Activated CD8-positive, alpha-beta T cell treated with anti-CD3 and anti-CD28 coated beads for 36 hours (primary cell): ENCODE measurements at regions not wholly inside any gene's neighbourhood (a gene's known extent, or its start where the extent isn't known, plus 50 kb on each side); places are given as distances from the start of the nearest gene placed in this dataset.

Source experiments
- ATAC-seq: fragments of 200-7000 bp; cut with Tn5 transposase; one replicate; pipeline ENCODE4 v1.10.0; 2021; ENCODE audit warnings: mild to moderate bottlenecking, moderate library complexity
- CTCF ChIA-PET: fragments of 350-600 bp; sonication (Branson Sonifier 250); formaldehyde crosslinking; loops from one replicate; lab custom pipeline; 2021; ENCODE audit warnings: antibody characterized with exemption; lab: Charles Lee
- POLR2A ChIA-PET: fragments of 350-600 bp; sonication (Branson Sonifier 250); formaldehyde crosslinking; loops from one replicate; lab custom pipeline; 2021; ENCODE audit warnings: antibody characterized with exemption; lab: Charles Lee
- DNase-seq: peaks from one replicate; pipeline ENCODE4 v3.0.0-alpha.2; 2020
- H3K27ac Mint-ChIP-seq: one replicate; pipeline ENCODE4 v1.8.0; 2021; ENCODE audit warnings: mild to moderate bottlenecking, mixed read lengths
- H3K27me3 Mint-ChIP-seq: one replicate; pipeline ENCODE4 v1.8.0; 2021; ENCODE audit warnings: mixed read lengths
- H3K36me3 Mint-ChIP-seq: one replicate; pipeline ENCODE4 v1.8.0; 2021; ENCODE audit warnings: low read depth, mixed read lengths
- H3K4me1 Mint-ChIP-seq: one replicate; pipeline ENCODE4 v1.8.0; 2021; ENCODE audit warnings: low read depth, mixed read lengths
- H3K4me3 Mint-ChIP-seq: one replicate; pipeline ENCODE4 v1.8.0; 2021; ENCODE audit warnings: mild to moderate bottlenecking, moderate library complexity, mixed read lengths
- H3K9me3 Mint-ChIP-seq: one replicate; pipeline ENCODE4 v1.8.0; 2021; ENCODE audit warnings: mixed read lengths
- intact Hi-C: fragments of 100-400 bp; cut with micrococcal nuclease; formaldehyde crosslinking; loops from one replicate; pipeline ENCODE4 v1.10.0; 2022
- TF ChIP-seq, protein P1 (sequence below): fragments of 200-600 bp; IDR thresholded peaks from one replicate; pipeline ENCODE4 v1.8.0; 2022; ENCODE audit warnings: antibody characterized with exemption, mild to moderate bottlenecking

DNA sequence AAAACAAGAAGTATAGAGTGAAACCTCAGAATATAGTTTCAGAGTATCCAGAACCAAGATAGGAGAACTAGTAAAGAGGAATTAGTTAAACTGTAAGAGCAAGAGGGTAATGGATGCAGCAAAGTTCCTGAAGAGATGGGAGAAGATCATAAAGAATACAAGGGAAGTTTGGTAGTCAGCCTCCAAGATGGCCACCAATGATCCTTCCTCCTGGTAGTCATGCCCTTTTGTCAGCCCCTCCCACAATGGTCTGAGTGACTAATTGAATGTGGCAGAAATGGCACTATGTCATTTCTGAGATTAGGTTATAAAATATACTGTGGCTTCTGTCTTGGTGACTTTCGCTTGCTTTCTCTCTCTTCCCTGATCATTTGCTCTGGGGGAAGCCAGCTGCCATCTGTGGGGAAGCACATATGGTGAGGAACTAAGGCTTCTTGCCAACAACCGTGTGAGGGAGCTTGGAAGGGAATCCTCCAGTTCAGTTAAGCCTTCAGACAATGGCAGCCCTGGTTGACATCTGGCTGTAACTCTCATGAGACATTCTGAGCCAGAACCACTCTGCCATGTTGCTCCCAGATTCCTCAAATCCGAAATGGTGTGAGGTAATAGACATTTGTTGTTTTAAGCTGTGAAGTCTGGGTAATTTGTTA lies 55.3 kb upstream of the AMN1 start:
- Mint-ChIP-seq H3K9me3 (peaks cover 8% of the 10 kb centered on the region), H3K4me1 (peaks cover 8% of the 10 kb centered on the region), H3K27ac (no peak overlapping the region), H3K27me3 (no peaks in the 10 kb centered on the region), H3K36me3 (no peaks in the 10 kb centered on the region), H3K4me3 (no peak overlapping the region)
- ChIA-PET POLR2A (no interaction called here), CTCF (interaction anchor here (0.6 kb wide), 1 partner anchor 102 kb away, joined by 4 read pairs; no protein-coding TSS in a partner anchor)
- DNase-seq (peak; percentile 32), ATAC-seq (peak; percentile 56)
- TF ChIP-seq, protein P1, sequence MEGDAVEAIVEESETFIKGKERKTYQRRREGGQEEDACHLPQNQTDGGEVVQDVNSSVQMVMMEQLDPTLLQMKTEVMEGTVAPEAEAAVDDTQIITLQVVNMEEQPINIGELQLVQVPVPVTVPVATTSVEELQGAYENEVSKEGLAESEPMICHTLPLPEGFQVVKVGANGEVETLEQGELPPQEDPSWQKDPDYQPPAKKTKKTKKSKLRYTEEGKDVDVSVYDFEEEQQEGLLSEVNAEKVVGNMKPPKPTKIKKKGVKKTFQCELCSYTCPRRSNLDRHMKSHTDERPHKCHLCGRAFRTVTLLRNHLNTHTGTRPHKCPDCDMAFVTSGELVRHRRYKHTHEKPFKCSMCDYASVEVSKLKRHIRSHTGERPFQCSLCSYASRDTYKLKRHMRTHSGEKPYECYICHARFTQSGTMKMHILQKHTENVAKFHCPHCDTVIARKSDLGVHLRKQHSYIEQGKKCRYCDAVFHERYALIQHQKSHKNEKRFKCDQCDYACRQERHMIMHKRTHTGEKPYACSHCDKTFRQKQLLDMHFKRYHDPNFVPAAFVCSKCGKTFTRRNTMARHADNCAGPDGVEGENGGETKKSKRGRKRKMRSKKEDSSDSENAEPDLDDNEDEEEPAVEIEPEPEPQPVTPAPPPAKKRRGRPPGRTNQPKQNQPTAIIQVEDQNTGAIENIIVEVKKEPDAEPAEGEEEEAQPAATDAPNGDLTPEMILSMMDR = no peak
- intact Hi-C loops = no loop called here

DNA sequence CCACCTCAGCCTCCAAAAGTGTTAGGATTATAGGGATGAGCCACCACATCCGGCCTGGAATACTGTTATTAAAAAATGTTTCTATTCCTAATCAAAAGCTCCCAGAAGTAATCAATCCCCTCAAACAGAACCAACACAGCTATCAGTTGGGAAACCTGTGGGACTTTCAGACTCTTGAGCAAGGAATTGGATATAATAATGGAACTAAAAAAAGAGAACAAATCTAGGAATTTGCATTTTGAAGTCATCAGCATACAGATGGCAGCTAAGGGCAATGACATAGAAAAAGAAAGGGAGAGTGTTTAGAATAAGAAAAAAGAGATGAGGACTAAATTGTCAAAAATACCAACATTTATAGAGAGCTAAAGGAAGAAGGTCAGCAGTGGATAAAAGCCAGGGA lies 54.7 kb upstream of the AMN1 start:
- DNase-seq = no peak
- H3K4me3 Mint-ChIP-seq = no peak overlapping the region
- POLR2A ChIA-PET = interaction anchor here (0.7 kb wide), 1 partner anchor 9 kb away, joined by 3 read pairs; no protein-coding TSS in a partner anchor
- H3K9me3 Mint-ChIP-seq = peaks cover 8% of the 10 kb centered on the region
- TF ChIP-seq, protein P1 = no peak
- ATAC-seq = no peak
- intact Hi-C loops = no loop called here
- no peaks in the 10 kb centered on the region for H3K36me3 Mint-ChIP-seq
- CTCF ChIA-PET = interaction anchor here (0.6 to 1.4 kb wide), 2 partner anchors 9 to 102 kb away, joined by 3 to 4 read pairs; a partner anchor contains a TSS
- H3K27ac Mint-ChIP-seq = no peak overlapping the region
- H3K27me3 Mint-ChIP-seq = no peaks in the 10 kb centered on the region
- H3K4me1 Mint-ChIP-seq = peaks cover 10% of the 10 kb centered on the region

DNA sequence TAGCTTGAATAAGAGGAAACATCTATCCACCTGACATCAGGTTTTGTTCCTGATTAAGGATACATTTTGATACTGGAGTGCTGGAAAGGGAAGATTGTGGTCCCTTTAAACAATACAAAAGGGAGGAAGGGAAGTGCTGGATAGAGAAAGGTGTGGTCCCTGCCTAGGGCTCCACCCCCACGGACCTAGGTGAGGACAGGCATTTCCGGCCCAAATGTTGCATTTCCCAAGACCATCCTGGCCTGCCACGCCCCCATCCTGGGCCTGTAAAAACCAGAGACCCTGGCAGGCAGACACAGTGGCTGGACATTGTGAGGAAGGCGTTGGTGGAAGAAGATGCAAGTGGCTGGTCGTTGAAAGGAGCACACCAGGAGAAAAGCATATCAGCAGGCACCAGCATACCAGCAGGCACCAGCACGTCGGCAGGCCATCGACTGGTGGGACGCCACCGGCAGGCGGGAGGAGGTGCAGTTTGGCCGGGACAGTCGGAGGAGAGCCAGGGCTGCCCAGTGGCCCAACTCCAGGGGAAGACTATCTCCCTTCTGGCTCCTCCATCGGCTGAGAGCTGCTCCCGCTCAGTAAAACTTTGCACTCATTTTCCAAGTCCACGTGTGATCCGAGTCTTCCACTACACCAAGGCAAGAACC lies 53.2 kb upstream of the AMN1 start:
- no peaks in the 10 kb centered on the region for H3K27me3 Mint-ChIP-seq
- ChIA-PET POLR2A (interaction anchor here (1.5 kb wide), 1 partner anchor 26 kb away, joined by 5 read pairs; no protein-coding TSS in a partner anchor), CTCF (interaction anchor here (0.7 kb wide), 1 partner anchor 16 kb away, joined by 3 read pairs; no protein-coding TSS in a partner anchor)
- TF ChIP-seq, protein P1 = no peak
- no peak for DNase-seq
- no peaks in the 10 kb centered on the region for H3K36me3 Mint-ChIP-seq
- H3K4me1 Mint-ChIP-seq = peaks cover 10% of the 10 kb centered on the region
- ATAC-seq = no peak
- intact Hi-C loops = no loop called here
- H3K4me3 Mint-ChIP-seq = no peak overlapping the region
- H3K27ac Mint-ChIP-seq = no peak overlapping the region
- H3K9me3 Mint-ChIP-seq = peaks cover 8% of the 10 kb centered on the region

DNA sequence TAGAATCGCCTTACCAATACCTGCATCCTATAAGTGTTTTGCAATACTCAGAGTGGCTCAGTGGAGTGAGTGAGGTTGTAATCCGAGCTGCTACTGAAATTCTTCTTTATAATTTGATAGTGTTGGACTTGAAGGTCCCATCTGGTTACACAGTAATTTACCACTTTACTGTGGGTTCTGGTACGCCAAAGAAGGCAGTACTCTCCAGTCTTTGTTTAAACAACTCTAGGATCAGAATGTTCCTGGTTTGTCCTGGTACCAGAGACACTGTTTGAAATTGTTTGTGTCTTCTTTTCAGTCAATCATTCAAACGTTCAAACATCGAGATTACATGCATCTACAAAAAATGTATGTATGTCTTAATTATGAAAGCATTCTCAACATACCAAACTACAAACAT lies 51.3 kb upstream of the AMN1 start:
- H3K4me1 Mint-ChIP-seq = peaks cover 9% of the 10 kb centered on the region
- TF ChIP-seq, protein P1 = no peak
- intact Hi-C loops = no loop called here
- ChIA-PET POLR2A (no interaction called here), CTCF (no interaction called here)
- H3K9me3 Mint-ChIP-seq = peaks cover 8% of the 10 kb centered on the region
- no peak overlapping the region for H3K4me3 Mint-ChIP-seq
- DNase-seq (no peak), ATAC-seq (no peak)
- no peaks in the 10 kb centered on the region for H3K27me3 Mint-ChIP-seq
- no peaks in the 10 kb centered on the region for H3K36me3 Mint-ChIP-seq
- H3K27ac Mint-ChIP-seq = no peak overlapping the region

DNA sequence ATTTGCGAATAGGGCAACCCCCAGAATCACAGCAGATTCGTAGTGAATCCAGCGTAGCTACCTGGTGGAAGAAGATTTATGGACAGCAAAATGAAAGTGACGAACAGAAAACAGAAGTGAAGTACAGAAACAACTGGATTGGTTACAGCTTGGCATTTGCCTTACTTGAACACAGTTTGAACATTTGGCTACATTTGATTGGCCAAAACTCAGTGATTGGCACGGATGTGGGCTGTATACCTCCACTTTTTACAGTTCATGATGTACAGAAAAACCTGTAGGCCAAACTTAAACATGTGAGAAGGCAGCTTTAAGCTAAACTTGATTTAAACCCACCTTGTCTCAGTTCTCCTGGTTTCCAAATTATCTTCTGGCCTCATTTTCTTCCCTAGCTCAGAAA lies 49.9 kb upstream of the AMN1 start:
- no peaks in the 10 kb centered on the region for H3K36me3 Mint-ChIP-seq
- intact Hi-C loops = no loop called here
- peaks cover 1% of the 10 kb centered on the region for H3K9me3 Mint-ChIP-seq
- ChIA-PET CTCF (interaction anchor here (1.3 kb wide), 1 partner anchor 97 kb away, joined by 5 read pairs; no protein-coding TSS in a partner anchor), POLR2A (no interaction called here)
- H3K27me3 Mint-ChIP-seq = no peaks in the 10 kb centered on the region
- DNase-seq (no peak), ATAC-seq (no peak)
- peaks cover 10% of the 10 kb centered on the region for H3K4me1 Mint-ChIP-seq
- no peak overlapping the region for H3K27ac Mint-ChIP-seq
- TF ChIP-seq, protein P1 = no peak
- no peak overlapping the region for H3K4me3 Mint-ChIP-seq
